Lower leg skin (tissue), 3 donors: ENCODE measurements at regions not wholly inside any gene's neighbourhood (a gene's known extent, or its start where the extent isn't known, plus 50 kb on each side); places are given as distances from the start of the nearest gene placed in this dataset.

Experiments used
- CTCF ChIP-seq, 3 donors: fragments of 450-650 bp; IDR thresholded peaks; one replicate each; pipeline ENCODE4 v1.5.1; 2016; ENCODE audit warnings: antibody characterized with exemption in 3 of 3, mild to moderate bottlenecking in 3 of 3, moderate library complexity in 2 of 3
- POLR2A ChIP-seq, 2 donors: fragments of 450-650 bp; IDR thresholded peaks; one replicate each; pipeline ENCODE4 v1.6.1; 2016 to 2017; ENCODE audit warnings: antibody characterized with exemption in 2 of 2, mild to moderate bottlenecking in 1 of 2, moderate library complexity in 1 of 2

GRCh38 chr5:106376522-106376921 is 1294.2 kb downstream of the EFNA5 start:
- TF ChIP-seq CTCF (IDR thresholded peaks at IDR 0.05) = no peak
- no peak for TF ChIP-seq POLR2A (IDR thresholded peaks at IDR 0.05)
